ENCODE measurements at regions not wholly inside any gene's neighbourhood (a gene's known extent, or its start where the extent isn't known, plus 50 kb on each side); places are given as distances from the start of the nearest gene placed in this dataset.

DNA sequence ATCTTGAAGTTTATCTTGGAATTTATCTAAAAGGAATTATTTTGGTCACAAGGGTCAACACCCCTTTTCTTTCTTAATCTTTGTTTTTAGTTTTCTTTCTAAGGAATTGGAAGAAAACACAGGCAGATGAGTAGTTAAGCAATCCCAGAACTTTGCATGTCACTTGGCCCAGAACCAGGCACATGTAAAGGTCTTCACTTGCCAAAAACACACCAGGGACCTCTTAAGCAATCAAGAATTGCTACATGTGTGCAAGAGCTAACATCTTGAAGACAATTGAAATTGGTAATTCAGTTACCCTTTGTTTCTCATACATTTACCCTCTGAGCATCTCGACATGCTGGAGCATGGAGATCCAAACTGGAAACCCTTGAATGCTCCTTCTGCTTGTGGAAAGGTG is 114.2 kb downstream of the ZC3H11B start:
- Histone ChIP-seq H3K36me3 (ENCODE audit: low read depth) (no peaks in the 10 kb centered on the region), H3K9me2 (ENCODE audit: insufficient read depth) (no peaks in the 10 kb centered on the region; the same call in 1 of the 2 replicates), H3K4me2 (no peak overlapping the region), H3K9me3 (ENCODE audit: insufficient read depth, low read depth) (no peaks in the 10 kb centered on the region), H3K4me1 (replicated peaks; ENCODE audit: insufficient read depth) (no peaks in the 10 kb centered on the region), H3K79me2 (ENCODE audit: low read depth) (no peaks in the 10 kb centered on the region), H3F3A (ENCODE audit: insufficient read depth, low read depth) (no peaks in the 10 kb centered on the region), H3K4me3 (no peak overlapping the region), H4K20me1 (ENCODE audit: insufficient read depth) (no peaks in the 10 kb centered on the region), H3K27me3 (ENCODE audit: insufficient read depth, low read depth) (no peaks in the 10 kb centered on the region), H2AFZ (no peak overlapping the region), H3K27ac (no peak overlapping the region)
- POLR2A ChIA-PET (ENCODE audit: unreplicated experiment): no interaction called here
- no peak for DNase-seq
- no TSS peak for BruUV-seq (replicated peaks)
- TF ChIP-seq CTCF (conservative IDR thresholded peaks at IDR 0.05) (no peak), EZH2 (IDR thresholded peaks at IDR 0.05; ENCODE audit: low read depth) (no peak)
- CTCF ChIA-PET: no interaction called here
- intact Hi-C loops (cut with micrococcal nuclease; ENCODE audit: unreplicated experiment): no loop called here

DNA sequence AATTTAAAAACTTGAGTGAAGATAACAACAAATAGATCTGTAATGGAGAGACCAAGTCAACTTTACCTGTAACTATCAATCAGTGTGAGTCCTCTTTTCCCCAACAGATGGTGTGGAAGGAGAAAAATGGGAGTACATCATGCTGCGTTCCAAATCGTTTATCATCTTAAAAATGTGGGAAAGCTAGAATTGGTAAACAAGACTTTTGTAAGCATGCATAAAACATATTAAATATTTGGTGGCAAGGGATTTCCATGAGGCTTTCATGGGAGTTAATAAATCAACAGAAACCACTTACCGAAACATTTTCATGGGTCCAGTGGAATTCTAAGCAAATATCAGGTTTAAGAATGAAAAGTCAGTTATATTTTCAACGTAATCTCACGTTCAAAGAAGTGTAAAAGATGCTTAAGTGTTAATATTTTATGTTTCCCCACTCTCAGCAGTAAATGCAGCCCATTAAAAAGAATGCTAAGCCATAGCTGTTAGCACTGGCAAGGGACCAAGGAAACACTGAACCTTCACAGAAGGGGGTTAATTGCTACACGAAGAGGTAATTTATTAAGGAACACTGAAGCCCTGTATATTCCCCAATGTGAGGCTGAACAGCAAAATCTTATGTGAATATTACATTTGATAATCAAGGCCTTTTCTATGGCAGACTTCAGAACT is 117.0 kb downstream of the ZC3H11B start:
- Histone ChIP-seq H3K79me2 (ENCODE audit: low read depth) (no peaks in the 10 kb centered on the region), H3K9me3 (ENCODE audit: insufficient read depth, low read depth) (no peaks in the 10 kb centered on the region), H3K4me1 (replicated peaks; ENCODE audit: insufficient read depth) (no peaks in the 10 kb centered on the region), H3K9me2 (ENCODE audit: insufficient read depth) (no peaks in the 10 kb centered on the region; the same call in 1 of the 2 replicates), H3K27me3 (ENCODE audit: insufficient read depth, low read depth) (no peaks in the 10 kb centered on the region), H4K20me1 (ENCODE audit: insufficient read depth) (no peaks in the 10 kb centered on the region), H2AFZ (no peak overlapping the region), H3K27ac (no peak overlapping the region), H3K4me2 (no peak overlapping the region), H3K4me3 (no peak overlapping the region), H3F3A (ENCODE audit: insufficient read depth, low read depth) (no peaks in the 10 kb centered on the region), H3K36me3 (ENCODE audit: low read depth) (no peaks in the 10 kb centered on the region)
- intact Hi-C loops (cut with micrococcal nuclease; ENCODE audit: unreplicated experiment): no loop called here
- ChIA-PET CTCF (no interaction called here), POLR2A (ENCODE audit: unreplicated experiment) (no interaction called here)
- TF ChIP-seq EZH2 (IDR thresholded peaks at IDR 0.05; ENCODE audit: low read depth) (no peak), CTCF (conservative IDR thresholded peaks at IDR 0.05) (no peak)
- DNase-seq: no peak
- BruUV-seq (replicated peaks): no TSS peak

DNA sequence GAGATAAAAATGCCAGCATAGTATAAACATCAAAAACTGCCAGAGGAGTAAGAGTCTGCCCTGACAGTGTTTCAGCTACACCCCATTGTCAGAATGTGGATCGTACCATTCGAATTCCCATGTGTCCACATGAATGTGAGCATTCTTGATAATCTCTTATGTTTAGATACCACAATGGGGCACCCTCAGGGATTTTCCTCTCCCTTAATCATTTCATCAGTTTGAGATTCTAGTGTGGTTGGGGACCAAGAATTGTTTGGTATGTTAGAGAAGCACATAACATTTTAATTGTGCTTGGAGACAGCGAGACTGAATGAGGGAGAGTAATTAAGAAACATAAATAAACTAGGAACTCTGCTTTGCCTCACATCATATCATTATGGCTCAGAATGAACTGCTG is 120.2 kb downstream of the ZC3H11B start:
- BruUV-seq (replicated peaks): no TSS peak
- Histone ChIP-seq H3K27ac (no peak overlapping the region), H4K20me1 (ENCODE audit: insufficient read depth) (no peaks in the 10 kb centered on the region), H3K4me1 (replicated peaks; ENCODE audit: insufficient read depth) (no peaks in the 10 kb centered on the region), H3K36me3 (ENCODE audit: low read depth) (no peaks in the 10 kb centered on the region), H3K27me3 (ENCODE audit: insufficient read depth, low read depth) (no peaks in the 10 kb centered on the region), H3K9me2 (ENCODE audit: insufficient read depth) (no peaks in the 10 kb centered on the region; the same call in 1 of the 2 replicates), H3K79me2 (ENCODE audit: low read depth) (no peaks in the 10 kb centered on the region), H2AFZ (no peak overlapping the region), H3K4me2 (no peak overlapping the region), H3F3A (ENCODE audit: insufficient read depth, low read depth) (no peaks in the 10 kb centered on the region), H3K4me3 (no peak overlapping the region), H3K9me3 (ENCODE audit: insufficient read depth, low read depth) (no peaks in the 10 kb centered on the region)
- intact Hi-C loops (cut with micrococcal nuclease; ENCODE audit: unreplicated experiment): no loop called here
- no peak for DNase-seq
- ChIA-PET CTCF (no interaction called here), POLR2A (ENCODE audit: unreplicated experiment) (no interaction called here)
- TF ChIP-seq CTCF (conservative IDR thresholded peaks at IDR 0.05) (no peak), EZH2 (IDR thresholded peaks at IDR 0.05; ENCODE audit: low read depth) (no peak)
